ENCODE measurements at regions not wholly inside any gene's neighbourhood (a gene's known extent, or its start where the extent isn't known, plus 50 kb on each side); places are given as distances from the start of the nearest gene placed in this dataset.

- H3K4me3 ChIP-seq (ENCODE audit: low read length): no peak overlapping the region
- TF ChIP-seq ZNF274 (IDR thresholded peaks at IDR 0.05; ENCODE audit: low read depth, low read length): no peak
Measured at GRCh38 chr10:78898341-78899097, 170.2 kb upstream of the ZMIZ1 start.

GRCh38 chr10:78899098-78899754 is 169.5 kb upstream of the ZMIZ1 start:
- no peak for TF ChIP-seq ZNF274 (IDR thresholded peaks at IDR 0.05; ENCODE audit: low read depth, low read length)
- no peak overlapping the region for H3K4me3 ChIP-seq (ENCODE audit: low read length)

- no peak overlapping the region for H3K4me3 ChIP-seq (ENCODE audit: low read length)
- no peak for TF ChIP-seq ZNF274 (IDR thresholded peaks at IDR 0.05; ENCODE audit: low read depth, low read length)
Measured at GRCh38 chr10:78899996-78900714, 168.6 kb upstream of the ZMIZ1 start.

- TF ChIP-seq ZNF274 (IDR thresholded peaks at IDR 0.05; ENCODE audit: low read depth, low read length): no peak
- H3K4me3 ChIP-seq (ENCODE audit: low read length): no peak overlapping the region
Measured at GRCh38 chr10:78900715-78901430, 167.9 kb upstream of the ZMIZ1 start.

- TF ChIP-seq ZNF274 (IDR thresholded peaks at IDR 0.05; ENCODE audit: low read depth, low read length): no peak
- no peak overlapping the region for H3K4me3 ChIP-seq (ENCODE audit: low read length)
Measured at GRCh38 chr10:78901694-78902093, 167.1 kb upstream of the ZMIZ1 start.

GRCh38 chr10:78902815-78903214 is 166.0 kb upstream of the ZMIZ1 start:
- H3K4me3 ChIP-seq (ENCODE audit: low read length): no peak overlapping the region
- TF ChIP-seq ZNF274 (IDR thresholded peaks at IDR 0.05; ENCODE audit: low read depth, low read length): no peak

- H3K4me3 ChIP-seq (ENCODE audit: low read length): no peak overlapping the region
- no peak for TF ChIP-seq ZNF274 (IDR thresholded peaks at IDR 0.05; ENCODE audit: low read depth, low read length)
Measured at GRCh38 chr10:78903341-78903940, 165.3 kb upstream of the ZMIZ1 start.

GRCh38 chr10:78904196-78904595 is 164.6 kb upstream of the ZMIZ1 start:
- no peak for TF ChIP-seq ZNF274 (IDR thresholded peaks at IDR 0.05; ENCODE audit: low read depth, low read length)
- H3K4me3 ChIP-seq (ENCODE audit: low read length): no peak overlapping the region

- H3K4me3 ChIP-seq (ENCODE audit: low read length): no peak overlapping the region
- no peak for TF ChIP-seq ZNF274 (IDR thresholded peaks at IDR 0.05; ENCODE audit: low read depth, low read length)
Measured at GRCh38 chr10:78905015-78905956, 163.5 kb upstream of the ZMIZ1 start.

GRCh38 chr10:78905957-78906308 is 162.8 kb upstream of the ZMIZ1 start:
- no peak for TF ChIP-seq ZNF274 (IDR thresholded peaks at IDR 0.05; ENCODE audit: low read depth, low read length)
- H3K4me3 ChIP-seq (ENCODE audit: low read length): no peak overlapping the region

GRCh38 chr10:78906734-78907390 is 161.9 kb upstream of the ZMIZ1 start:
- no peak for TF ChIP-seq ZNF274 (IDR thresholded peaks at IDR 0.05; ENCODE audit: low read depth, low read length)
- H3K4me3 ChIP-seq (ENCODE audit: low read length): no peak overlapping the region

GRCh38 chr10:78907551-78908211 is 161.1 kb upstream of the ZMIZ1 start:
- TF ChIP-seq ZNF274 (IDR thresholded peaks at IDR 0.05; ENCODE audit: low read depth, low read length): no peak
- no peak overlapping the region for H3K4me3 ChIP-seq (ENCODE audit: low read length)

All from GM08714 (cell line).